ENCODE measurements at regions not wholly inside any gene's neighbourhood (a gene's known extent, or its start where the extent isn't known, plus 50 kb on each side); places are given as distances from the start of the nearest gene placed in this dataset.

GRCh38 chr6:40274058-40274457 is 313.1 kb downstream of the LRFN2 start:
- no peaks in the 10 kb centered on the region for H3K4me1 ChIP-seq
- no peaks in the 10 kb centered on the region for H3K27me3 ChIP-seq
- intact Hi-C loops (cut with DNase I): no loop called here
- H3K4me3 ChIP-seq: no peak overlapping the region
- 75% methylated on average over 1 of the region's 2 CpGs for WGBS (ENCODE audit: insufficient coverage, low coverage, low lambda C conversion rate, missing lambda C conversion rate)
- no peaks in the 10 kb centered on the region for H3K9me3 ChIP-seq
- no peak for ATAC-seq
- no peak for DNase-seq
- H3K27ac ChIP-seq: no peak overlapping the region
- TF ChIP-seq CTCF (IDR thresholded peaks at IDR 0.05) (no peak), POLR2A (IDR thresholded peaks at IDR 0.05) (no peak)
- H3K36me3 ChIP-seq: no peaks in the 10 kb centered on the region

- Histone ChIP-seq H3K36me3 (no peaks in the 10 kb centered on the region), H3K4me1 (no peaks in the 10 kb centered on the region), H3K27me3 (no peaks in the 10 kb centered on the region), H3K27ac (no peak overlapping the region), H3K9me3 (no peaks in the 10 kb centered on the region), H3K4me3 (no peak overlapping the region)
- intact Hi-C loops (cut with DNase I): no loop called here
- WGBS (ENCODE audit: insufficient coverage, low coverage, low lambda C conversion rate, missing lambda C conversion rate): 43% methylated on average over 4 of the region's 5 CpGs
- no peak for TF ChIP-seq POLR2A (IDR thresholded peaks at IDR 0.05)
- no peak for TF ChIP-seq CTCF (IDR thresholded peaks at IDR 0.05)
- DNase-seq: no peak
- ATAC-seq: no peak
Measured at GRCh38 chr6:40268614-40269013, 318.6 kb downstream of the LRFN2 start.

- no peak for ATAC-seq
- Histone ChIP-seq H3K4me1 (no peaks in the 10 kb centered on the region), H3K9me3 (no peaks in the 10 kb centered on the region), H3K4me3 (no peak overlapping the region), H3K36me3 (no peaks in the 10 kb centered on the region), H3K27me3 (no peaks in the 10 kb centered on the region), H3K27ac (no peak overlapping the region)
- DNase-seq: no peak
- intact Hi-C loops (cut with DNase I): no loop called here
- WGBS (ENCODE audit: insufficient coverage, low coverage, low lambda C conversion rate, missing lambda C conversion rate): 29% methylated on average over 2 of the region's 2 CpGs
- TF ChIP-seq POLR2A (IDR thresholded peaks at IDR 0.05) (no peak), CTCF (IDR thresholded peaks at IDR 0.05) (no peak)
Measured at GRCh38 chr6:40268166-40268565, 319.0 kb downstream of the LRFN2 start.

GRCh38 chr6:40265615-40266014 is 321.5 kb downstream of the LRFN2 start:
- H3K9me3 ChIP-seq: no peaks in the 10 kb centered on the region
- H3K27ac ChIP-seq: no peak overlapping the region
- no peaks in the 10 kb centered on the region for H3K36me3 ChIP-seq
- intact Hi-C loops (cut with DNase I): no loop called here
- no peak for DNase-seq
- WGBS (ENCODE audit: insufficient coverage, low coverage, low lambda C conversion rate, missing lambda C conversion rate): 26% methylated on average over 2 of the region's 2 CpGs
- ATAC-seq: no peak
- no peak for TF ChIP-seq POLR2A (IDR thresholded peaks at IDR 0.05)
- no peak for TF ChIP-seq CTCF (IDR thresholded peaks at IDR 0.05)
- H3K4me1 ChIP-seq: no peaks in the 10 kb centered on the region
- H3K4me3 ChIP-seq: no peak overlapping the region
- no peaks in the 10 kb centered on the region for H3K27me3 ChIP-seq

GRCh38 chr6:40263970-40264369 is 323.2 kb downstream of the LRFN2 start:
- H3K9me3 ChIP-seq: no peaks in the 10 kb centered on the region
- no peaks in the 10 kb centered on the region for H3K27me3 ChIP-seq
- intact Hi-C loops (cut with DNase I): no loop called here
- H3K36me3 ChIP-seq: no peaks in the 10 kb centered on the region
- no peaks in the 10 kb centered on the region for H3K4me1 ChIP-seq
- ATAC-seq (no peak), DNase-seq (no peak)
- no peak overlapping the region for H3K4me3 ChIP-seq
- TF ChIP-seq POLR2A (IDR thresholded peaks at IDR 0.05): no peak
- no peak overlapping the region for H3K27ac ChIP-seq
- WGBS (ENCODE audit: insufficient coverage, low coverage, low lambda C conversion rate, missing lambda C conversion rate): no CpG with 5 or more reads among the region's 2 CpGs

All from right lobe of liver (tissue), 6 donors.